ENCODE measurements at regions not wholly inside any gene's neighbourhood (a gene's known extent, or its start where the extent isn't known, plus 50 kb on each side); places are given as distances from the start of the nearest gene placed in this dataset.

DNA sequence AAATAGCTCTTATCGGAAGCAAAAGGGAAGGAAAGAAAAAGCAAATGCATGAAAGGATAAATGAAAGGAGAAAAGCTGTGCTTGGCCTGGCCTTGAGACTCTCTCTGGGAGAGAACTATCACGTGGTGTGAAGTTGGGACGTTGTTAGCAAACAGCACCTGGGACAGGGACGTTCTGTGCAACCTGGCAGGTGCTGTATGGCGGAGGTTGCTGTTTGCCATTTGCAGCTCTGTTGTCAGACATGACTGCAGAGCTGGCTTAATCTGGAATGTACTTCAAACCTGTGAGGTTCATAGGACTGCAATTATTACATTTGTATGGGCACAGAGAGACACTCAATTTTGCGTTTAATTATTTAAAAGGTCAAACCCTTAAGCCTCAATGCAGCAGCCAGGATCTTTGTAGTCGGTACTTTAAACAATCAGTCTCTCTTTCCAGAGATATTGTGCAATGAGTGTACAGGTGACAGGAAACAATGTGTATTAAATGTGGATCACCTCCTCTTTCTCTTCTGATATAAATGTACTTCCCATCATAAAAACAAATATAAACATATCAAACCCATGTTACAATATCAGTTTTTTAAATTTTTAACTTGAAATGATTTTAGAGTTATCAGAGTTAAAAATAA, 800.5 kb upstream of the KCND2 start:
- TF ChIP-seq EZH2 (IDR thresholded peaks at IDR 0.05; ENCODE audit: low read depth) = no peak
- TF ChIP-seq, protein P1, sequence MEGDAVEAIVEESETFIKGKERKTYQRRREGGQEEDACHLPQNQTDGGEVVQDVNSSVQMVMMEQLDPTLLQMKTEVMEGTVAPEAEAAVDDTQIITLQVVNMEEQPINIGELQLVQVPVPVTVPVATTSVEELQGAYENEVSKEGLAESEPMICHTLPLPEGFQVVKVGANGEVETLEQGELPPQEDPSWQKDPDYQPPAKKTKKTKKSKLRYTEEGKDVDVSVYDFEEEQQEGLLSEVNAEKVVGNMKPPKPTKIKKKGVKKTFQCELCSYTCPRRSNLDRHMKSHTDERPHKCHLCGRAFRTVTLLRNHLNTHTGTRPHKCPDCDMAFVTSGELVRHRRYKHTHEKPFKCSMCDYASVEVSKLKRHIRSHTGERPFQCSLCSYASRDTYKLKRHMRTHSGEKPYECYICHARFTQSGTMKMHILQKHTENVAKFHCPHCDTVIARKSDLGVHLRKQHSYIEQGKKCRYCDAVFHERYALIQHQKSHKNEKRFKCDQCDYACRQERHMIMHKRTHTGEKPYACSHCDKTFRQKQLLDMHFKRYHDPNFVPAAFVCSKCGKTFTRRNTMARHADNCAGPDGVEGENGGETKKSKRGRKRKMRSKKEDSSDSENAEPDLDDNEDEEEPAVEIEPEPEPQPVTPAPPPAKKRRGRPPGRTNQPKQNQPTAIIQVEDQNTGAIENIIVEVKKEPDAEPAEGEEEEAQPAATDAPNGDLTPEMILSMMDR (conservative IDR thresholded peaks at IDR 0.05) = no peak
